UCSD-AML1 (cell line): ENCODE measurements at regions not wholly inside any gene's neighbourhood (a gene's known extent, or its start where the extent isn't known, plus 50 kb on each side); places are given as distances from the start of the nearest gene placed in this dataset.
"Not testable (repeated sequence)": the region's sequence is repeated elsewhere in the genome, so short reads cannot be mapped to it uniquely, and the experiment has no call there.

Experiments
- DNase-seq: peaks from one replicate; lab custom pipeline; 2025; ENCODE audit not compliant: unreplicated experiment; lab: John Stamatoyannopoulos, UW

GRCh38 chr17:53635444-53635843 lies 187.3 kb upstream of the KIF2B start:
- no peak for DNase-seq

- DNase-seq = no peak
These were observed 188.9 kb upstream of the KIF2B start for GRCh38 chr17:53633856-53634255.

GRCh38 chr17:53631486-53631885 lies 191.2 kb upstream of the KIF2B start:
- no peak for DNase-seq

GRCh38 chr17:53630638-53631037 lies 192.1 kb upstream of the KIF2B start:
- no peak for DNase-seq

- no peak for DNase-seq
These were observed 192.6 kb upstream of the KIF2B start for GRCh38 chr17:53630115-53630514.

- DNase-seq = no peak
These were observed 193.5 kb upstream of the KIF2B start for GRCh38 chr17:53629188-53629587.

GRCh38 chr17:53628011-53628410 lies 194.7 kb upstream of the KIF2B start:
- DNase-seq = no peak

- no peak for DNase-seq
These were observed 195.2 kb upstream of the KIF2B start for GRCh38 chr17:53627511-53627910.

- no peak for DNase-seq
These were observed 196.4 kb upstream of the KIF2B start for GRCh38 chr17:53626286-53626685.

- DNase-seq = no peak
These were observed 203.7 kb upstream of the KIF2B start for GRCh38 chr17:53619025-53619424.

- not testable (repeated sequence) for DNase-seq
These were observed 214.5 kb upstream of the KIF2B start for GRCh38 chr17:53608208-53608607.

- no peak for DNase-seq
These were observed 215.3 kb upstream of the KIF2B start for GRCh38 chr17:53607475-53607874.

GRCh38 chr17:53588317-53588716 lies 234.4 kb upstream of the KIF2B start:
- DNase-seq = no peak

- no peak for DNase-seq
These were observed 248.7 kb upstream of the KIF2B start for GRCh38 chr17:53574038-53574437.

GRCh38 chr17:53571342-53571741 lies 251.4 kb upstream of the KIF2B start:
- no peak for DNase-seq

- no peak for DNase-seq
These were observed 252.0 kb upstream of the KIF2B start for GRCh38 chr17:53570731-53571130.

GRCh38 chr17:53560953-53561352 lies 261.8 kb upstream of the KIF2B start:
- DNase-seq = no peak

- no peak for DNase-seq
These were observed 274.5 kb upstream of the KIF2B start for GRCh38 chr17:53548252-53548651.

- no peak for DNase-seq
These were observed 279.3 kb upstream of the KIF2B start for GRCh38 chr17:53543472-53543871.

- DNase-seq = no peak
These were observed 284.6 kb upstream of the KIF2B start for GRCh38 chr17:53538129-53538617.

- DNase-seq = no peak
These were observed 295.3 kb upstream of the KIF2B start for GRCh38 chr17:53527473-53527872.

GRCh38 chr17:53525590-53525989 lies 297.1 kb upstream of the KIF2B start:
- no peak for DNase-seq

GRCh38 chr17:53516636-53517035 lies 306.1 kb upstream of the KIF2B start:
- no peak for DNase-seq

GRCh38 chr17:53499277-53499676 lies 323.4 kb upstream of the KIF2B start:
- DNase-seq = no peak
